ENCODE measurements at regions not wholly inside any gene's neighbourhood (a gene's known extent, or its start where the extent isn't known, plus 50 kb on each side); places are given as distances from the start of the nearest gene placed in this dataset.
"Not testable (repeated sequence)": the region's sequence is repeated elsewhere in the genome, so short reads cannot be mapped to it uniquely, and the experiment has no call there.

DNA sequence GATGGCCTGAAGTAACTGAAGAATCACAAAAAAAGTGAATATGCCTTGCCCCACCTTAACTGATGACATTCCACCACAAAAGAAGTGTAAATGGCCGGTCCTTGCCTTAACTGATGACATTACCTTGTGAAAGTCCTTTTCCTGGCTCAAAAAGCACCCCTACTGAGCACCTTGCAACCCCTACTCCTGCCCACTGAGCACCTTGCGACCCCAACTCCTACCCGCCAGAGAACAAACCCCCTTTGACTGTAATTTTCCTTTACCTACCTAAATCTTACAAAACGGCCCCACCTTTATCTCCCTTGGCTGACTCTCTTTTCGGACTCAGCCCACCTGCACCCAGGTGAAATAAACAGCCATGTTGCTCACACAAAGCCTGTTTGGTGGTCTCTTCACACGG is 92.9 kb upstream of the CCDC180 start:
- TF ChIP-seq, protein P1, sequence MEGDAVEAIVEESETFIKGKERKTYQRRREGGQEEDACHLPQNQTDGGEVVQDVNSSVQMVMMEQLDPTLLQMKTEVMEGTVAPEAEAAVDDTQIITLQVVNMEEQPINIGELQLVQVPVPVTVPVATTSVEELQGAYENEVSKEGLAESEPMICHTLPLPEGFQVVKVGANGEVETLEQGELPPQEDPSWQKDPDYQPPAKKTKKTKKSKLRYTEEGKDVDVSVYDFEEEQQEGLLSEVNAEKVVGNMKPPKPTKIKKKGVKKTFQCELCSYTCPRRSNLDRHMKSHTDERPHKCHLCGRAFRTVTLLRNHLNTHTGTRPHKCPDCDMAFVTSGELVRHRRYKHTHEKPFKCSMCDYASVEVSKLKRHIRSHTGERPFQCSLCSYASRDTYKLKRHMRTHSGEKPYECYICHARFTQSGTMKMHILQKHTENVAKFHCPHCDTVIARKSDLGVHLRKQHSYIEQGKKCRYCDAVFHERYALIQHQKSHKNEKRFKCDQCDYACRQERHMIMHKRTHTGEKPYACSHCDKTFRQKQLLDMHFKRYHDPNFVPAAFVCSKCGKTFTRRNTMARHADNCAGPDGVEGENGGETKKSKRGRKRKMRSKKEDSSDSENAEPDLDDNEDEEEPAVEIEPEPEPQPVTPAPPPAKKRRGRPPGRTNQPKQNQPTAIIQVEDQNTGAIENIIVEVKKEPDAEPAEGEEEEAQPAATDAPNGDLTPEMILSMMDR (IDR thresholded peaks at IDR 0.05) = not testable (repeated sequence)
- TF ChIP-seq, protein P2, sequence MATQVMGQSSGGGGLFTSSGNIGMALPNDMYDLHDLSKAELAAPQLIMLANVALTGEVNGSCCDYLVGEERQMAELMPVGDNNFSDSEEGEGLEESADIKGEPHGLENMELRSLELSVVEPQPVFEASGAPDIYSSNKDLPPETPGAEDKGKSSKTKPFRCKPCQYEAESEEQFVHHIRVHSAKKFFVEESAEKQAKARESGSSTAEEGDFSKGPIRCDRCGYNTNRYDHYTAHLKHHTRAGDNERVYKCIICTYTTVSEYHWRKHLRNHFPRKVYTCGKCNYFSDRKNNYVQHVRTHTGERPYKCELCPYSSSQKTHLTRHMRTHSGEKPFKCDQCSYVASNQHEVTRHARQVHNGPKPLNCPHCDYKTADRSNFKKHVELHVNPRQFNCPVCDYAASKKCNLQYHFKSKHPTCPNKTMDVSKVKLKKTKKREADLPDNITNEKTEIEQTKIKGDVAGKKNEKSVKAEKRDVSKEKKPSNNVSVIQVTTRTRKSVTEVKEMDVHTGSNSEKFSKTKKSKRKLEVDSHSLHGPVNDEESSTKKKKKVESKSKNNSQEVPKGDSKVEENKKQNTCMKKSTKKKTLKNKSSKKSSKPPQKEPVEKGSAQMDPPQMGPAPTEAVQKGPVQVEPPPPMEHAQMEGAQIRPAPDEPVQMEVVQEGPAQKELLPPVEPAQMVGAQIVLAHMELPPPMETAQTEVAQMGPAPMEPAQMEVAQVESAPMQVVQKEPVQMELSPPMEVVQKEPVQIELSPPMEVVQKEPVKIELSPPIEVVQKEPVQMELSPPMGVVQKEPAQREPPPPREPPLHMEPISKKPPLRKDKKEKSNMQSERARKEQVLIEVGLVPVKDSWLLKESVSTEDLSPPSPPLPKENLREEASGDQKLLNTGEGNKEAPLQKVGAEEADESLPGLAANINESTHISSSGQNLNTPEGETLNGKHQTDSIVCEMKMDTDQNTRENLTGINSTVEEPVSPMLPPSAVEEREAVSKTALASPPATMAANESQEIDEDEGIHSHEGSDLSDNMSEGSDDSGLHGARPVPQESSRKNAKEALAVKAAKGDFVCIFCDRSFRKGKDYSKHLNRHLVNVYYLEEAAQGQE (IDR thresholded peaks at IDR 0.05; ENCODE audit: insufficient read depth in 1 of 2, low read depth in 2 of 2, low read length in 1 of 2) = not testable (repeated sequence)
- not testable (repeated sequence) for TF ChIP-seq POLR2AphosphoS5 (IDR thresholded peaks at IDR 0.05; ENCODE audit: low read depth, low read length); SIN3A (IDR thresholded peaks at IDR 0.05; ENCODE audit: borderline replicate concordance, insufficient read depth, low read depth, low read length)

All from Panc1 (cell line).